Upper lobe of left lung (tissue), 6 donors: ENCODE measurements at regions not wholly inside any gene's neighbourhood (a gene's known extent, or its start where the extent isn't known, plus 50 kb on each side); places are given as distances from the start of the nearest gene placed in this dataset.

Experiments used
- ATAC-seq, 2 donors: fragments of 200-7000 bp; cut with Tn5 transposase; one replicate each; pipeline ENCODE4 v1.9.1; 2022; ENCODE audit warnings: mild to moderate bottlenecking in 2 of 2, moderate library complexity in 2 of 2; ENCODE audit not compliant: low FRiP score in 2 of 2
- DNase-seq, 2 donors: peaks; one replicate each; pipeline ENCODE4 v3.0.0-alpha.2; 2019 to 2020
- H3K27ac ChIP-seq, 4 donors: fragments of 200-600 bp; sonication (generic); one replicate each; pipeline ENCODE4 v1.5.1; 2016 to 2019
- H3K27me3 ChIP-seq, 4 donors: fragments of 200-600 bp; sonication (generic); one replicate each; pipeline ENCODE4 v1.5.1; 2017 to 2019
- H3K36me3 ChIP-seq, 4 donors: fragments of 200-600 bp; sonication (generic); one replicate each; pipeline ENCODE4 v1.5.1; 2016 to 2019
- H3K4me1 ChIP-seq, 4 donors: fragments of 200-600 bp; sonication (generic); one replicate each; pipeline ENCODE4 v1.5.1; 2018 to 2019
- H3K4me3 ChIP-seq, 4 donors: fragments of 200-600 bp; sonication (generic); one replicate each; pipeline ENCODE4 v1.5.1; 2017 to 2019; ENCODE audit warnings: mild to moderate bottlenecking in 2 of 4, moderate library complexity in 1 of 4
- H3K9me3 ChIP-seq, 4 donors: fragments of 200-600 bp; sonication (generic); one replicate each; pipeline ENCODE4 v1.5.1; 2018 to 2019
- CTCF ChIP-seq, 6 experiments: fragments of 450-650 bp in 4 of 6; fragments of 200-600 bp in 2 of 6; sonication (generic) in 2 of 6; IDR thresholded peaks; one replicate each; pipeline ENCODE4 v1.5.1; 2016 to 2019; ENCODE audit warnings: antibody characterized with exemption in 6 of 6
- EP300 ChIP-seq, 4 donors: sonication (generic); formaldehyde crosslinking; IDR thresholded peaks; one replicate each; pipeline ENCODE4 v1.5.1; 2017; ENCODE audit warnings: antibody characterized with exemption in 4 of 4, control low read depth in 2 of 4
- POLR2A ChIP-seq, 4 donors: fragments of 450-650 bp; IDR thresholded peaks; one replicate each; pipeline ENCODE4 v1.5.1; 2016 to 2017; ENCODE audit warnings: antibody characterized with exemption in 4 of 4, mild to moderate bottlenecking in 2 of 4
- POLR2AphosphoS5 ChIP-seq, 2 donors: sonication (generic); formaldehyde crosslinking; IDR thresholded peaks; one replicate each; pipeline ENCODE4 v1.5.1; 2017; ENCODE audit warnings: antibody characterized with exemption in 2 of 2
- WGBS, 2 donors: methylation state at CpG; one replicate each; pipeline ENCODE4 v1.1.5; 2017 to 2018; 5-methylcytosine and 5-hydroxymethylcytosine counted together
- donor health status: DM: no; HTN: no; CAD: no; lungs with moderate emphysema.
- donor health status: DM: no; HTN: yes; CAD: no; lungs with severe emphysema.

GRCh38 chr10:10489076-10489475, 528.6 kb upstream of the CELF2 start:
- Histone ChIP-seq H3K27ac (no peak overlapping the region), H3K4me3 (no peak overlapping the region), H3K9me3 (no peaks in the 10 kb centered on the region), H3K4me1 (no peaks in the 10 kb centered on the region), H3K36me3 (no peaks in the 10 kb centered on the region), H3K27me3 (no peaks in the 10 kb centered on the region)
- DNase-seq (no peak), ATAC-seq (no peak)
- WGBS, 2 donors, result 92 to 95% methylated on average over 3 of the region's 3 CpGs
- no peak for TF ChIP-seq POLR2AphosphoS5 (IDR thresholded peaks at IDR 0.05)
- no peak for TF ChIP-seq CTCF (IDR thresholded peaks at IDR 0.05)
- no peak for TF ChIP-seq POLR2A (IDR thresholded peaks at IDR 0.05)
- no peak for TF ChIP-seq EP300 (IDR thresholded peaks at IDR 0.05)

- Histone ChIP-seq H3K36me3 (no peaks in the 10 kb centered on the region), H3K27ac (no peak overlapping the region), H3K4me1 (no peaks in the 10 kb centered on the region), H3K4me3 (no peak overlapping the region), H3K9me3 (no peaks in the 10 kb centered on the region), H3K27me3 (no peaks in the 10 kb centered on the region)
- DNase-seq, result no peak
- ATAC-seq, result no peak
- TF ChIP-seq POLR2A (IDR thresholded peaks at IDR 0.05) (no peak), POLR2AphosphoS5 (IDR thresholded peaks at IDR 0.05) (no peak), CTCF (IDR thresholded peaks at IDR 0.05) (no peak), EP300 (IDR thresholded peaks at IDR 0.05) (no peak)
- WGBS, 2 donors, result 84 to 88% methylated on average over 1 of the region's 1 CpG
These were observed 527.7 kb upstream of the CELF2 start for GRCh38 chr10:10489805-10490571.

- Histone ChIP-seq H3K27me3 (no peaks in the 10 kb centered on the region), H3K27ac (no peak overlapping the region), H3K36me3 (no peaks in the 10 kb centered on the region), H3K4me3 (no peak overlapping the region), H3K4me1 (no peaks in the 10 kb centered on the region), H3K9me3 (no peaks in the 10 kb centered on the region)
- 52 to 94% methylated on average over 1 of the region's 1 CpG for WGBS, 2 donors
- DNase-seq (no peak), ATAC-seq (no peak)
- no peak for TF ChIP-seq CTCF (IDR thresholded peaks at IDR 0.05)
- TF ChIP-seq POLR2A (IDR thresholded peaks at IDR 0.05), result no peak
- no peak for TF ChIP-seq EP300 (IDR thresholded peaks at IDR 0.05)
- no peak for TF ChIP-seq POLR2AphosphoS5 (IDR thresholded peaks at IDR 0.05)
These were observed 527.1 kb upstream of the CELF2 start for GRCh38 chr10:10490581-10490980.

GRCh38 chr10:10492420-10492819, 525.3 kb upstream of the CELF2 start:
- DNase-seq (no peak), ATAC-seq (no peak)
- no peaks in the 10 kb centered on the region for H3K36me3 ChIP-seq
- TF ChIP-seq CTCF (IDR thresholded peaks at IDR 0.05) (no peak), POLR2AphosphoS5 (IDR thresholded peaks at IDR 0.05) (no peak)
- no peaks in the 10 kb centered on the region for H3K27me3 ChIP-seq
- no peaks in the 10 kb centered on the region for H3K9me3 ChIP-seq
- 61 to 65% methylated on average over 3 of the region's 3 CpGs for WGBS, 2 donors
- no peaks in the 10 kb centered on the region for H3K4me1 ChIP-seq
- H3K27ac ChIP-seq, result no peak overlapping the region
- no peak overlapping the region for H3K4me3 ChIP-seq

GRCh38 chr10:10493833-10494232, 523.8 kb upstream of the CELF2 start:
- Histone ChIP-seq H3K9me3 (no peaks in the 10 kb centered on the region), H3K27ac (no peak overlapping the region), H3K4me3 (no peak overlapping the region), H3K36me3 (no peaks in the 10 kb centered on the region), H3K4me1 (no peaks in the 10 kb centered on the region), H3K27me3 (no peaks in the 10 kb centered on the region)
- WGBS, 2 donors, result 75 to 90% methylated on average over 3 to 4 of the region's 4 CpGs
- DNase-seq (no peak), ATAC-seq (no peak)
- TF ChIP-seq CTCF (IDR thresholded peaks at IDR 0.05) (no peak), POLR2A (IDR thresholded peaks at IDR 0.05) (no peak), POLR2AphosphoS5 (IDR thresholded peaks at IDR 0.05) (no peak)
